ENCODE measurements at regions not wholly inside any gene's neighbourhood (a gene's known extent, or its start where the extent isn't known, plus 50 kb on each side); places are given as distances from the start of the nearest gene placed in this dataset.

DNA sequence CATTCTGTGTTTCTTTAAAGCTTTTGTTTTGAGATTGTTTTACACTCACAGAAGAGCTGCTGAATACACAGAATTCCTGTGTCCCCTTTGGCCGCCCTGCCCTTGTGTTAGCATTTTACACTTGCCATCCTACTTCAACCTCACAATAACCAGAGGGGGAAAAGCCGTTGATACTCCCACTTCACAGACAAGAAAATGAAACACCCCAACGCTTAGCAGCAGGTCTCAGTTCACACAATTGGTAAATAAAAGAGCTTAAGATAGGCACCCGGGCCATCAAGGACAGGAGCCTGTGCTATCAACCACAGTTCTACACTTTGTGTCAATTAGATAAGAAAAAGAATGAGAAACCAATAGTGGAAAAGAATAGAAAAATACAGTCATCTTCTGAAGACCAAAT lies 178.0 kb downstream of the SYK start:
- DNase-seq (ENCODE audit: low read depth): no peak
- ChIA-PET CTCF (interaction anchor here (1.2 kb wide), 1 partner anchor 64 kb away, joined by 4 read pairs; no protein-coding TSS in a partner anchor), POLR2A (no interaction called here)
- no peaks in the 10 kb centered on the region for H3K36me3 ChIP-seq (ENCODE audit: control insufficient read depth, insufficient read depth, low read length)
- TF ChIP-seq, protein P1, sequence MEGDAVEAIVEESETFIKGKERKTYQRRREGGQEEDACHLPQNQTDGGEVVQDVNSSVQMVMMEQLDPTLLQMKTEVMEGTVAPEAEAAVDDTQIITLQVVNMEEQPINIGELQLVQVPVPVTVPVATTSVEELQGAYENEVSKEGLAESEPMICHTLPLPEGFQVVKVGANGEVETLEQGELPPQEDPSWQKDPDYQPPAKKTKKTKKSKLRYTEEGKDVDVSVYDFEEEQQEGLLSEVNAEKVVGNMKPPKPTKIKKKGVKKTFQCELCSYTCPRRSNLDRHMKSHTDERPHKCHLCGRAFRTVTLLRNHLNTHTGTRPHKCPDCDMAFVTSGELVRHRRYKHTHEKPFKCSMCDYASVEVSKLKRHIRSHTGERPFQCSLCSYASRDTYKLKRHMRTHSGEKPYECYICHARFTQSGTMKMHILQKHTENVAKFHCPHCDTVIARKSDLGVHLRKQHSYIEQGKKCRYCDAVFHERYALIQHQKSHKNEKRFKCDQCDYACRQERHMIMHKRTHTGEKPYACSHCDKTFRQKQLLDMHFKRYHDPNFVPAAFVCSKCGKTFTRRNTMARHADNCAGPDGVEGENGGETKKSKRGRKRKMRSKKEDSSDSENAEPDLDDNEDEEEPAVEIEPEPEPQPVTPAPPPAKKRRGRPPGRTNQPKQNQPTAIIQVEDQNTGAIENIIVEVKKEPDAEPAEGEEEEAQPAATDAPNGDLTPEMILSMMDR (IDR thresholded peaks at IDR 0.05; ENCODE audit: insufficient read depth, low read depth, low read length): no peak
- H3K27me3 ChIP-seq (ENCODE audit: control insufficient read depth, insufficient read depth, low read length): no peaks in the 10 kb centered on the region
- no peak overlapping the region for H3K4me3 ChIP-seq (ENCODE audit: low read depth, low read length)

DNA sequence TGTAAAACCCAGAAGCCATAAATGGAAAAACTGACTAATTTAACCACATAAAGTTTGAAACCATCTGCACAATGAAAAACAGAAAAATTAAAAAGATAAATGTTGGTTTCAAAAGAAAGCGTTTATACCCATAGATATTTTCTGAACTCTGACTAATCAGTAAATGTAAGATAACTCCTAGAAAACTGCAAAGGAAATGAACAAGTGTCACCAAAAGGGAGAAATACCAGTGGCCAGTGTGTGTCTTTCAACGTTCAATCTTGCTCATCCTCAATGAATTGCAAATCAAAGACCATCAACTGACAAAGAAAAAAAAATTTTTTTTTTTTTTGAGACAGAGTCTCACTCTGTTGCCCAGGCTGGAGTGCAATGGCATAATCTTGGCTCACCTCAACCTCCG lies 180.1 kb downstream of the SYK start:
- Histone ChIP-seq H3K4me3 (ENCODE audit: low read depth, low read length) (no peak overlapping the region), H3K36me3 (ENCODE audit: control insufficient read depth, insufficient read depth, low read length) (no peaks in the 10 kb centered on the region), H3K27me3 (ENCODE audit: control insufficient read depth, insufficient read depth, low read length) (no peaks in the 10 kb centered on the region)
- TF ChIP-seq, protein P1 (IDR thresholded peaks at IDR 0.05; ENCODE audit: insufficient read depth, low read depth, low read length): no peak
- ChIA-PET CTCF (no interaction called here), POLR2A (no interaction called here)
- no peak for DNase-seq (ENCODE audit: low read depth)

DNA sequence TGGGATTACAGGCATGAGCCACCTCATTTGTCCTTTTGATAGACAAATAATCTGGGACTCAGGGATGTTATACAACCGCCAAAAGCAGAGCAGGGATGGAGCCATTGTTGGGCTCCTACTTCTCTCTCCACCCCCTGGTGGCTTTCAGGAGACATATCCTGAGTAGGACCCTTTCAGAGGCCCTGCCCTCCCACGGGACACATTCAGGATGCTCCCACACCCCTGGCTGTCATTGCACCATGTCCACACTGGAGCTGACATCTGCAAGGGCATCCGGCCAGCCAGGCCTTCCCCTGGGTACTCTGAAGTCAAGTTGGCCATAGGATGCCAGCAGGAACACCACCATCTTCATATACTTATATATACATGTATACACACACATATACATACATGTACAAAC lies 181.8 kb downstream of the SYK start:
- Histone ChIP-seq H3K36me3 (ENCODE audit: control insufficient read depth, insufficient read depth, low read length) (no peaks in the 10 kb centered on the region), H3K27me3 (ENCODE audit: control insufficient read depth, insufficient read depth, low read length) (no peaks in the 10 kb centered on the region), H3K4me3 (ENCODE audit: low read depth, low read length) (no peak overlapping the region)
- CTCF ChIA-PET: no interaction called here
- POLR2A ChIA-PET: no interaction called here
- TF ChIP-seq, protein P1 (IDR thresholded peaks at IDR 0.05; ENCODE audit: insufficient read depth, low read depth, low read length): no peak
- DNase-seq (ENCODE audit: low read depth): no peak

DNA sequence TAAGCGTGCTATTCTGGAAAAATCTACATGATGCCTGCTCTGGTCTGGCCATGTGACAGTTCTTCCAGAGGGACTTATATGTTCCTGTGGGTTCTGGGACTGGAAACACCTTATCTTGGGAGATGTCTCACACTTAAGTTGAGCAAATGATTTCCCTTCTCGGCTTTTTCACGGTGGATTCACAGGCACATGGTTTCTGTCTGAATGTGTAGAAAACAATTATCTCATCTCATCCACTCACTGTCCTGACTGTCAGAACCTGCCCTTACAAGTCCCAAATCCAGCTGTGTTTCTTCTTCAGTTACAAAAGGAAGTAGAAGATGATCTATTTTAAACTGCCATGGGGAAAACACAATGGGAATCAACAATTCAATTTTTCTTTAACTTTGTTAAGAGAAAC lies 184.0 kb downstream of the SYK start:
- Histone ChIP-seq H3K27me3 (ENCODE audit: control insufficient read depth, insufficient read depth, low read length) (no peaks in the 10 kb centered on the region), H3K4me3 (ENCODE audit: low read depth, low read length) (no peak overlapping the region), H3K36me3 (ENCODE audit: control insufficient read depth, insufficient read depth, low read length) (no peaks in the 10 kb centered on the region)
- TF ChIP-seq, protein P1 (IDR thresholded peaks at IDR 0.05; ENCODE audit: insufficient read depth, low read depth, low read length): no peak
- ChIA-PET POLR2A (no interaction called here), CTCF (interaction anchor here (1.1 kb wide), 1 partner anchor 742 kb away, joined by 4 read pairs; no protein-coding TSS in a partner anchor)
- no peak for DNase-seq (ENCODE audit: low read depth)

DNA sequence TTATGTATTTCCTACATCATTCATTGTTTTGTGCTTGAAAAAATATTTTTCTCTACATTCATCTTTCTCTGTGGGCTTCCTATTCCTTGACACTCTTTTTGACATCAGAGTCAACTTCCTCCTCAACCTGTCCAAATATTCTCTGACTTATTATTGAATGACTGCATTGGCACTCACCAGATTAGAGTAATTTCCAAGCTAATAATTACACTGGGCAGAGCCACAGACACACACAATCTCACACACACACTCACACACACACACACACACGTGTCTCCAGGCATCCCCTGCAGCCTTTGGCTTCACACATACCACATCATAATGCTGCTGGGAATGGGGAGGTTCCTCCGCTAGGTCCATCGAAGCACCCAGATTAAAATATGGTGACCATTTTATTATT lies 184.5 kb downstream of the SYK start:
- ChIA-PET CTCF (no interaction called here), POLR2A (no interaction called here)
- Histone ChIP-seq H3K36me3 (ENCODE audit: control insufficient read depth, insufficient read depth, low read length) (no peaks in the 10 kb centered on the region), H3K4me3 (ENCODE audit: low read depth, low read length) (no peak overlapping the region), H3K27me3 (ENCODE audit: control insufficient read depth, insufficient read depth, low read length) (no peaks in the 10 kb centered on the region)
- no peak for DNase-seq (ENCODE audit: low read depth)
- TF ChIP-seq, protein P1 (IDR thresholded peaks at IDR 0.05; ENCODE audit: insufficient read depth, low read depth, low read length): no peak
